Forelimb muscle (tissue), 1 donor: ENCODE measurements at regions not wholly inside any gene's neighbourhood (a gene's known extent, or its start where the extent isn't known, plus 50 kb on each side); places are given as distances from the start of the nearest gene placed in this dataset.
"Not testable (repeated sequence)": the region's sequence is repeated elsewhere in the genome, so short reads cannot be mapped to it uniquely, and the experiment has no call there.

Experiments used
- DNase-seq: peaks from one replicate; pipeline ENCODE4 v3.0.0-alpha.2; 2013; ENCODE audit warnings: low read depth

- no peak for DNase-seq
Measured at GRCh38 chr2:144673456-144673855, 153.5 kb upstream of the ZEB2 start.

GRCh38 chr2:144671695-144672455 lies 152.0 kb upstream of the ZEB2 start:
- DNase-seq: no peak

- DNase-seq: no peak
Measured at GRCh38 chr2:144670738-144671137, 150.8 kb upstream of the ZEB2 start.

DNA sequence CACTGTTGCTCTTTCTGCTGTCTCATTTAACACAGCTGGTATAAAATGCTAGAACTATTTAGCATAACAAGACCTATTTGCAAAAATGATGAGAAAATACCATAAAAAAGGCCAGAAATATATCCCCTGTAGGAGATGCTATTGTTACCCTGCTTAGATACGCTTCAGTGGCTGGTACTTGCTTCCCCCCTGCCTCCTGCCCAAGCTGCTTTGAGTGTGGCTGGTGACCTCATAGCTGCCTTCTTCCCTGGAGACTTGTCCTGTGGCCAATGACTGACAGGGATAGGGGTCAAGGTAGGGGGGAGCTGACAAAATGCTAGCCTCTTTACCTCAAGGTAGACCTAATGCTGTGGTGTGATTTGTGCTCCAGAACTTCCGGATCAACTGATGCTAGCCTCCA lies 150.2 kb upstream of the ZEB2 start:
- no peak for DNase-seq

- DNase-seq: no peak
Measured at GRCh38 chr2:144669196-144669987, 149.5 kb upstream of the ZEB2 start.

DNA sequence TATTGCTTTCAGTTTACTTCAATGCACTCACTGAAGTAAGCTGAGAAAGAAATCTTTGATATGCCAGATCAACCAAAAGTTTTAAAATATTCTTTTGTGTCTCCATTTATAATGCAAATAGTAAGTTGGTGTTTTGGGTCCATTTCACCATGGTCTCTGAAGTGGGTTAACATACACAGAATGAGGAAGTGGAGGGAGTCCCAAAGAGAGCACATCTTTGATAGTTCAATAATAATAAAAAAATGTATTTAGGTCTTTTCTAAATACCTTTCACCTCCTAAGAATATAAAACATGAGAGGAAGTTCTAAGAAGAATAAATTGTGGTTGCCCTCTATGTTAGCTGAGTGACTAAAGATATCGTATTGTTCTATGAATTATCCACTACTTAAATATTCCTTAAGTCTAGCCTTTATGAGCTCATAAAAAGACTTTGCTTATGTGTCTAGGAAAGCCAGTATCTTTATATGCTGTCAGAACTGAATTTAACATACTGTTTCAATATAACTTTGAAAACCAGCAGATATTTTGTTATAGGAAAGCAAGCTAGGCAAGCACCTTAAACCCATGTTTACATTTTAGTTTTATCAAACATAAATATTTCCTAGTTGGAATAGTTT lies 148.7 kb upstream of the ZEB2 start:
- no peak for DNase-seq

- DNase-seq: no peak
Measured at GRCh38 chr2:144666032-144666431, 146.1 kb upstream of the ZEB2 start.

GRCh38 chr2:144663207-144663606 lies 143.3 kb upstream of the ZEB2 start:
- no peak for DNase-seq

DNA sequence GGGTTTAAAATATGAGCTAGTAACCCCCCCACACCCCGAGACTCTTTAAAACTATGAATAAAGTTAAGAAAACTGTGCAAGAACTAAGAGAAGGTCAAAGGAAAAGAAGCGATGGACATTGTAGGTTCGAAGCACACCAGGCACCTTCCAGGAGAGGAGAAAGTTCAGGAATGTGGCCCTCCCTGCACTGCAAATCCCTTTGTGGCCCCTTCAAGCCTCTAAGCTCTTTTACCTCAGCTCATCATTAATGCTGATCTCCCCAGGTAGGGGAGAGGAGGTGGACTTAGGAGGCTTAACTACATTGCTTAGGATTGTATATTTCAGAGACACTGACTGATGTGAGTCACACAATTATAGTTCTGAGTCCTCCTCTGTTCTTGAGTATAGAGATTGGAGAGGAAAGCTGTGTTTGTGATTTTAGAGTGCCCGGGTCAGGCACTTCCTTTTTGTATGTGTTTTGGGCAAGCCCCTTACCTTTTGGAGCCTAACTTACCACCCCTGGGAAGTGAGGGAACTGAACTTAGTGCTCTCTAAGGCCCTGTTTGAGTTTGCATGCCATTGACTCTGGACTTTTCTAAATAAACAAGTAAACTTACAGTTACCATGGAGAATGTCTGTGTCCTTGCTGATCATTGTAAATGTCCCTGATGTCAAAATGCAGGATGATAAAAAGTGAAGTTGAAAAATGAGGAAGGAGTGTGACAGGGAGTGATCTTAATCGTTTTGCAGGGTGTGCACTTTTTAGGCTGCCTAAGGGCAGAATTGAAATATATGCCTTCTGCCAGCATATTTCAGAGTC lies 140.8 kb upstream of the ZEB2 start:
- no peak for DNase-seq

DNA sequence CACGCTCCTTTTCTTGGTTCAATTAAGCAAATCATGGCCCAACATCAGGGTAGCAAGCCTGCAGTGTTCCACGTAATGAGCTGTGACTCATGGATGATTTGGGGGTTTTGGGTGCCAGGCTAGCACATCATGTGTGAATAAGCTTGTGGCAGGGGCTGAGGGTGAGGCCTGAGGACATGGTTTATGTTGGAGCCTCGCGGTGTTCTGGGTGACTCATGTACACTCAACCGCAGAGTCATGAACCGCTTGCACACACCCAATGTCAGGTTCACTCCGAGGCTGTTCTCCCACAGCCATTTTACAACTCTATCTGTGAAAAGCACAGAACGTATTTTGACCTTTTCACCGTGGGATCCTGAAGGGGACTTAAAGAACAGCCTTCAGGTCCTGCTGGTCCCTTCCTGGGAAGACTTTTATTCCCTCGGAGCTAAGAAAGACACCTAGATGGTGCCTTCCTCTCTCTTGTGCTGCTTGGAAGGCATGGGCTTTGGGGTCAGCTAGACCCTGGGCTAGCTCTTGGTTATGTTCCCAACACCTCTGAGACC lies 139.9 kb upstream of the ZEB2 start:
- no peak for DNase-seq

DNA sequence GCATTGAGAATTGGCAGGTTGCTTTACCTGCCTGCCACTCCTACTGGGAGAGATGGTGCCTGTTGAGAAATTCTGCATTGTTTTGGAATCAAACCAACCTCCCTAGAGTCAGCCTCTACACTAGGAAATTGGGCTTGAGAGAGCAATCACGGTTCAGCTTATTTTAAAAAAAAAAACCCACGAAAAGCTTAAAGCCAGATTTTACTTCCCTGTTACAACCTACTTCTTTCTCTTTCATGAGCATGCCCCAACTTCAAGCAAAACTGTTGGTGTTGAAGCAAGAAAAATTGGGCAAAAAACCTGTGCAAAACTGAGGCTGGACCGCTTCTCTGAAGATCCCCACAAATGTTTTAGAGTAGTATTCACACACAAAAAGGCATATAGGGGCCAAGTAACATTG lies 134.6 kb upstream of the ZEB2 start:
- no peak for DNase-seq

DNA sequence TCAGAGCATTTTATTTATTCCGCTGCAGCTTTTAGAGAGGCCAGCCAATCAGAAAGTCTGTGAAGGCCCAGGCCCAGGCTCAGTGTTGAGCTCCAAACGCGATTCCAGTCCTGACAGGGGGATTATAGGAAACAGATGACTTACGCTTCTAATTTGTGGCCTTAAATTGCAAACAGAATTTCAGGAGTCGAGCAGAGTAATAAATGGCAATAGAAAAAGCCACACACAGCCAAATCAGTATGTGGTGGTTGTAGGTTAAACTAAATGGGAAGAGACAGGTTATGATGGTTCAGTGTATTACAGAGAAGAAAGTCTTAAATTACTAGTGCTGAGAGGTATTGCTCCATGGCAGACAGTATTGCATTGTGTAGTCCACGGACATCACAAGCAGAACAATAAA lies 131.0 kb upstream of the ZEB2 start:
- DNase-seq: no peak

DNA sequence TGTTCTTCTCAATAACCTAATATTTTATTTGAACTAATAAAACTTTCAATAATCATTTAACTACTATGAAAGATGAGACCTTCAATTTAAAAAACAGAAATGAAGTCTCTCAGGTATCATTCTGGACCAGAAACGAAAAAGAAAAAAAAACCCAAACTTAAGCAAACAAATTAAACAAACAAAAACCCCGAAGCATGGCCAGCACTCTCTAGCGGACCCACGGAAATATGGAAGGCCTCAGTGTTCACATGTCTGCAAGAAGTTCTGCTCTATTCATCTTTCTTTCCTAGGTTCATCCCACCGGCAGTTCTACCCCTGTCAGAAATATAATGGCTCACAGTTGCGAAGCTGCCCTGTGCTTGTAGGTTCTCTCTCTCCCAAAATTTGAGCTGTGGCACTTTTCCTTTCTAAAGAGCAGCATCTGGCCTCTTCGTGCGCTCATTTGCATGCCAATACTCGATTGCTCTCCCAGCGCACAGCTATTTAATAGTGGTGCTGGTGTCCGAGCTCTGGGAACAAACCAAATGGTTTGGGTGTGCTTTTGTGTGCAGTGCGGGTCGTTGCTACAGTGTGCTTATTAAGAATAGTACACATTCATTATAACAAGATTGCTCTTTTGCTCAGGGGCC lies 129.0 kb upstream of the ZEB2 start:
- DNase-seq: no peak

- DNase-seq: no peak
Measured at GRCh38 chr2:144645083-144645778, 125.3 kb upstream of the ZEB2 start.

- no peak for DNase-seq
Measured at GRCh38 chr2:144644549-144644948, 124.6 kb upstream of the ZEB2 start.

DNA sequence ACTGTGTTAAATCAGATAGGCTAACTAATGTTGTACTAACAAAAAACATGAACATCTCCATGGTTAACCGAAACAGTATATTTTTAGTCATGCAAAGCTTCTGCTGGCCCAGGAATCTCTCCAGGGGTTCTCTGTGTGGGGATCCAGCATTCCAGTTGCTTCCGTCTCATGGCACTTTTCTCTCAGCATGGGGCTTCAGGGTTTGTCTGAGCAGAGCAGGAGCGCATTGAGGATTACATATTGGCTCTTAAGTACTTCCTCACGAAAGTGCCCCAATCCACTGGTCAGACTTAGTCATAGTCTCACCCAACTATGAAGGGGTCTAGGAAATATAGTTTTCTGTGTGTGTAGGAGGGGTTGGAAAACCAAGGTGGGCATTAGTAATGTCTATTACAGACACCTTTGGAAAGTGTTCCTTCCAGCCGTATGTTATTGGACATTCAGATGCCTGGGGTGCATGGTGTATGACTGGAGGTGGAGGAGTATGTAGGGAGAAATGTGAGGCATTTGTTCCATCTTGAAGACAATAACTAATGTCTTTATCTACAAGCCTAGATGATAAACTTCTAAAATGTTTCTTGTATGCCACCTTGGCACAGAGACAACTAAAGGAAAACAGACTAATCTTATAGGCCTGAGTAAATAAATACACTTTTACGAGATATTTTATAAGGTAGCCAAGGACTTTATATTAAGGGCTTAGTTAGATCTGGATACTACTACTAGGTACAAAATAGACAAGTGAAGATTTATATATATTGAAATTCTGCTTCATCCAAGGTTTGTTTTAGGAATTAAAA lies 123.8 kb upstream of the ZEB2 start:
- no peak for DNase-seq

DNA sequence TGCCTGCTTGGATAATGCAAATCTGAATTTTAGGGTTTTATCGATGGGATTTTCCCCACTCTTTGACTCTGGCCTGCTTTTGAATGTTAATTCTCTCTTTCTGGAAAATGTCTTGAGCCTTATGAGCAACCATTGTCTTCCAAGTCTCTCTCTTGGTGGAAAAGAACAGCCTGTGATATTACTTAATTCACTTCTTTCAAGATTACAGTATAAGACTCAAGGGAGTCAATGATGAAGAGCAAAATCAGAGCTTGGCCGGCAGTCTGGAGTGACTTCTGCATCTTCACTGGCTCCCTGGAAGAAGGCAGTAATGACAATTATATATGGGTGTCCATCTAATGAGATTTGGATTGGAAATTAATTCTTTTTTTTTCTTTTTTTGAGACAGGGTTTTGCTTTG lies 122.9 kb upstream of the ZEB2 start:
- DNase-seq: no peak

DNA sequence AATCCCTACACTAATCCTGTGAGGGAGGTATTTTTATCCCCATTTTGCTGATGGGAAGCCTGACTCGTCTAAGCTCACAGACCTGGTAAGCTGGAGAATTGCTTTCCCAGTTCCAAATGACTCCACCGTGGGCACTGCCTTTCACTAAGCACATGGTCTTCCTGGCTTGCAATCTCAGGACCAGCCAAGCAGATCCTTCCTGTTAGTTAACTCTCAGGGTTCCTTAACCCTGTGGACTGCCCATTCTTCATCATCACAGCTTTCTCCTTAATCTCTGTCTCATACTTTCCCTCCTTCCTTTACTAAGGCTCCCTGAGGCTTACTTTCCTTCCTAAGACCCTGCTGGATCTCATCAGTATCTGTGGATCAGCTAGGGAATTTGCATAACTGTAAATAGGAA lies 122.2 kb upstream of the ZEB2 start:
- DNase-seq: no peak

- not testable (repeated sequence) for DNase-seq
Measured at GRCh38 chr2:144638250-144638649, 118.3 kb upstream of the ZEB2 start.

DNA sequence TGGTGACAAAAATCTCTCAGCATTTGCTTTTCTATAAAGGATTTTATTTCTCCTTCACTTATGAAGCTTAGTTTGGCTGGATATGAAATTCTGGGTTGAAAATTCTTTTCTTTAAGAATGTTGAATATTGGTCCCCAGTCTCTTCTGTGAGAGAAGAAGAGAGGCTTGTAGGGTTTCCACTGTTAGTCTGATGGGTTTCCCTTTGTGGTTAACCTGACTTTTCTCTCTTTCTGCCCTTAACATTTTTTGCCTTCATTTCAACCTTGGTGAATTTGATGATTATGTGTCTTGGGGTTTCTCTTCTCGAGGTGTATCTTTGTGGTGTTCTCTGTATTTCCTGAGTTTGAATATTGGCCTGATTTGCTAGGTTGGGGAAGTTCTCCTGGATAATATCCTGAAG lies 116.9 kb upstream of the ZEB2 start:
- not testable (repeated sequence) for DNase-seq
